Testis (tissue), 2 donors: ENCODE measurements at regions not wholly inside any gene's neighbourhood (a gene's known extent, or its start where the extent isn't known, plus 50 kb on each side); places are given as distances from the start of the nearest gene placed in this dataset.

Source experiments
- POLR2A ChIP-seq: fragments of 450-650 bp; IDR thresholded peaks from one replicate; pipeline ENCODE4 v1.6.1; 2017; ENCODE audit warnings: antibody characterized with exemption, mild to moderate bottlenecking, moderate library complexity
- TF ChIP-seq, protein P1 (sequence below), 3 experiments: fragments of 450-650 bp in 2 of 3; fragments of 200-600 bp in 1 of 3; sonication (generic) in 1 of 3; IDR thresholded peaks; one replicate each; pipeline ENCODE4 v1.5.1; 2016 to 2019; ENCODE audit warnings: antibody characterized with exemption in 3 of 3, mild to moderate bottlenecking in 2 of 3, moderate library complexity in 1 of 3

- TF ChIP-seq, protein P1, sequence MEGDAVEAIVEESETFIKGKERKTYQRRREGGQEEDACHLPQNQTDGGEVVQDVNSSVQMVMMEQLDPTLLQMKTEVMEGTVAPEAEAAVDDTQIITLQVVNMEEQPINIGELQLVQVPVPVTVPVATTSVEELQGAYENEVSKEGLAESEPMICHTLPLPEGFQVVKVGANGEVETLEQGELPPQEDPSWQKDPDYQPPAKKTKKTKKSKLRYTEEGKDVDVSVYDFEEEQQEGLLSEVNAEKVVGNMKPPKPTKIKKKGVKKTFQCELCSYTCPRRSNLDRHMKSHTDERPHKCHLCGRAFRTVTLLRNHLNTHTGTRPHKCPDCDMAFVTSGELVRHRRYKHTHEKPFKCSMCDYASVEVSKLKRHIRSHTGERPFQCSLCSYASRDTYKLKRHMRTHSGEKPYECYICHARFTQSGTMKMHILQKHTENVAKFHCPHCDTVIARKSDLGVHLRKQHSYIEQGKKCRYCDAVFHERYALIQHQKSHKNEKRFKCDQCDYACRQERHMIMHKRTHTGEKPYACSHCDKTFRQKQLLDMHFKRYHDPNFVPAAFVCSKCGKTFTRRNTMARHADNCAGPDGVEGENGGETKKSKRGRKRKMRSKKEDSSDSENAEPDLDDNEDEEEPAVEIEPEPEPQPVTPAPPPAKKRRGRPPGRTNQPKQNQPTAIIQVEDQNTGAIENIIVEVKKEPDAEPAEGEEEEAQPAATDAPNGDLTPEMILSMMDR (IDR thresholded peaks at IDR 0.05): no peak
- TF ChIP-seq POLR2A: no peak
These were observed 70.9 kb upstream of the MGMT start for GRCh38 chr10:129396021-129396722.
